A673 (cell line): ENCODE measurements at regions not wholly inside any gene's neighbourhood (a gene's known extent, or its start where the extent isn't known, plus 50 kb on each side); places are given as distances from the start of the nearest gene placed in this dataset.

ENCODE experiments used
- BruUV-seq: library from RNA; stranded (reverse); fragments of 400-500 nt; replicated peaks from 2 replicates; lab custom pipeline; 2021; lab: Mats Ljungman, UMichigan
- CTCF ChIA-PET: fragments of 300-600 bp; sonication (Branson Sonifier 250); formaldehyde crosslinking; loops from one replicate; lab custom pipeline; 2022; ENCODE audit warnings: antibody characterized with exemption; lab: Charles Lee
- POLR2A ChIA-PET: fragments of 300-600 bp; sonication (Branson Sonifier 250); formaldehyde crosslinking; loops from one replicate; lab custom pipeline; 2022; ENCODE audit warnings: antibody characterized with exemption; ENCODE audit not compliant: low non-redundant PET; lab: Charles Lee
- DNase-seq: peaks from one replicate; pipeline ENCODE4 v3.0.0-alpha.2; 2015; ENCODE audit warnings: low spot score
- H3K27ac ChIP-seq: fragments of 200-600 bp; sonication (generic); 2 replicates; pipeline ENCODE4 v1.5.1; 2016; ENCODE audit warnings: mixed run types, low read depth, mild to moderate bottlenecking, mixed read lengths, antibody characterized with exemption, low read length; ENCODE audit not compliant: poor library complexity, severe bottlenecking
- H3K27me3 ChIP-seq: fragments of 200-600 bp; sonication (generic); replicated peaks from 2 replicates; pipeline ENCODE4 v1.6.1; 2017; ENCODE audit warnings: mixed run types, low read depth, mild to moderate bottlenecking, mixed read lengths, antibody characterized with exemption, low read length; ENCODE audit not compliant: insufficient read depth, poor library complexity
- H3K36me3 ChIP-seq: fragments of 200-600 bp; sonication (generic); 2 replicates; pipeline ENCODE4 v1.6.1; 2016; ENCODE audit warnings: mixed run types, mild to moderate bottlenecking, mixed read lengths, antibody characterized with exemption, low read length; ENCODE audit not compliant: insufficient read depth, poor library complexity, severe bottlenecking
- H3K4me1 ChIP-seq: fragments of 200-600 bp; sonication (generic); 2 replicates; pipeline ENCODE4 v1.6.1; 2017; ENCODE audit warnings: mixed run types, mild to moderate bottlenecking, mixed read lengths, antibody characterized with exemption, low read length; ENCODE audit not compliant: insufficient read depth, poor library complexity, severe bottlenecking
- H3K4me3 ChIP-seq: fragments of 200-600 bp; sonication (generic); 2 replicates; pipeline ENCODE4 v1.5.1; 2016; ENCODE audit warnings: low read depth, mixed run types, mild to moderate bottlenecking, mixed read lengths, low read length; ENCODE audit not compliant: poor library complexity, severe bottlenecking
- H3K9me3 ChIP-seq: fragments of 200-600 bp; sonication (generic); 2 replicates; pipeline ENCODE4 v1.6.1; 2016; ENCODE audit warnings: mixed run types, low read depth, mild to moderate bottlenecking, mixed read lengths, antibody characterized with exemption, low read length; ENCODE audit not compliant: poor library complexity, severe bottlenecking
- CTCF ChIP-seq: fragments of 300-800, 200-600 bp; sonication (generic); conservative IDR thresholded peaks from 2 replicates; pipeline ENCODE4 v1.5.1; 2017; ENCODE audit warnings: low read depth, mild to moderate bottlenecking, antibody characterized with exemption, low read length, moderate library complexity, mixed read lengths
- EZH2 ChIP-seq: fragments of 200-600 bp; sonication (generic); IDR thresholded peaks from 2 replicates; pipeline ENCODE4 v1.6.1; 2017; ENCODE audit warnings: borderline replicate concordance, low read depth, mild to moderate bottlenecking, mixed read lengths, antibody characterized with exemption, low read length; ENCODE audit not compliant: poor library complexity, severe bottlenecking
- intact Hi-C: fragments of 100-400 bp; cut with micrococcal nuclease; formaldehyde crosslinking; loops from one replicate; pipeline ENCODE4 v1.10.0; 2022; ENCODE audit not compliant: unreplicated experiment

GRCh38 chr1:219824338-219824737 lies 104.0 kb downstream of the SLC30A10 start:
- H3K4me3 ChIP-seq: no peak overlapping the region
- no peak for DNase-seq
- no peak overlapping the region for H3K27ac ChIP-seq
- H3K9me3 ChIP-seq: no peaks in the 10 kb centered on the region
- TF ChIP-seq CTCF: no peak
- TF ChIP-seq EZH2: no peak
- H3K36me3 ChIP-seq: no peaks in the 10 kb centered on the region
- intact Hi-C loops: no loop called here
- no peaks in the 10 kb centered on the region for H3K4me1 ChIP-seq
- peaks cover 18% of the 10 kb centered on the region for H3K27me3 ChIP-seq
- ChIA-PET CTCF (no interaction called here), POLR2A (no interaction called here)
- BruUV-seq: no TSS peak

- Histone ChIP-seq H3K27ac (no peak overlapping the region), H3K4me3 (no peak overlapping the region), H3K27me3 (peaks cover 43% of the 10 kb centered on the region), H3K9me3 (no peaks in the 10 kb centered on the region), H3K4me1 (no peaks in the 10 kb centered on the region), H3K36me3 (no peaks in the 10 kb centered on the region)
- TF ChIP-seq EZH2 (no peak), CTCF (no peak)
- no TSS peak for BruUV-seq
- DNase-seq: no peak
- intact Hi-C loops: no loop called here
- POLR2A ChIA-PET: no interaction called here
- CTCF ChIA-PET: no interaction called here
Observed at GRCh38 chr1:219820551-219820950, 107.8 kb downstream of the SLC30A10 start.

GRCh38 chr1:219817914-219818313 lies 110.4 kb downstream of the SLC30A10 start:
- TF ChIP-seq CTCF: no peak
- no peak for TF ChIP-seq EZH2
- H3K4me3 ChIP-seq: no peak overlapping the region
- no peaks in the 10 kb centered on the region for H3K36me3 ChIP-seq
- DNase-seq: no peak
- H3K27ac ChIP-seq: no peak overlapping the region
- BruUV-seq: no TSS peak
- no peaks in the 10 kb centered on the region for H3K4me1 ChIP-seq
- H3K9me3 ChIP-seq: no peaks in the 10 kb centered on the region
- CTCF ChIA-PET: no interaction called here
- POLR2A ChIA-PET: no interaction called here
- intact Hi-C loops: no loop called here
- peaks cover 69% of the 10 kb centered on the region for H3K27me3 ChIP-seq
